Fibroblast of pulmonary artery (primary cell): ENCODE measurements at regions not wholly inside any gene's neighbourhood (a gene's known extent, or its start where the extent isn't known, plus 50 kb on each side); places are given as distances from the start of the nearest gene placed in this dataset.

Experiments used
- DNase-seq: peaks from one replicate; pipeline ENCODE4 v3.0.0-alpha.2; 2010; ENCODE audit warnings: low read depth
- H3K4me3 ChIP-seq: replicated peaks from 2 replicates; pipeline ENCODE4 v1.5.1; 2011; ENCODE audit warnings: low read depth, mild to moderate bottlenecking, control low read depth, low read length, moderate library complexity
- CTCF ChIP-seq: IDR thresholded peaks from 2 replicates; pipeline ENCODE4 v1.5.1; 2011; ENCODE audit warnings: mild to moderate bottlenecking, control low read depth, low read length, inconsistent platforms; ENCODE audit errors: missing control alignments

DNA sequence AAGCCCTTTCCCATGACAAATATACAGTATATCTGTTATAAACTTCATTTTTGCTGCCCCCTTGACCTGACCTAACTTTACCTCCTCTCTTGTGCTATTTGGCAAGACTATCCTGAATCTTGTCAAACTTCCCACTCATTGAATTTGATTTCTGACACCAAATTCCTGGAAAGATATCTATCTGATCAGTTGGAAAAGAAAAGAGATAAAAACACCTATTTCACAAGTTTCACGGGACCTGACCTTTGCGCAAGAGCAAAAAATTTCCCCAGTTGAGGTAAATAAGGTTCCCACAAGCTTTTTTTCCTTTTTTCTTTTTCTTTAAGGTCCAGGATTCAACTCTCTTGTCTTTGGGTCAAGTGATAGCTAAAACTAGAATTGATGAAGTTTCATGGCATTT lies 189.2 kb upstream of the LPP start:
- TF ChIP-seq CTCF: no peak
- DNase-seq: no peak
- no peak overlapping the region for H3K4me3 ChIP-seq

GRCh38 chr3:187966096-187966495 lies 187.9 kb upstream of the LPP start:
- H3K4me3 ChIP-seq: no peak overlapping the region
- no peak for DNase-seq
- TF ChIP-seq CTCF: no peak

DNA sequence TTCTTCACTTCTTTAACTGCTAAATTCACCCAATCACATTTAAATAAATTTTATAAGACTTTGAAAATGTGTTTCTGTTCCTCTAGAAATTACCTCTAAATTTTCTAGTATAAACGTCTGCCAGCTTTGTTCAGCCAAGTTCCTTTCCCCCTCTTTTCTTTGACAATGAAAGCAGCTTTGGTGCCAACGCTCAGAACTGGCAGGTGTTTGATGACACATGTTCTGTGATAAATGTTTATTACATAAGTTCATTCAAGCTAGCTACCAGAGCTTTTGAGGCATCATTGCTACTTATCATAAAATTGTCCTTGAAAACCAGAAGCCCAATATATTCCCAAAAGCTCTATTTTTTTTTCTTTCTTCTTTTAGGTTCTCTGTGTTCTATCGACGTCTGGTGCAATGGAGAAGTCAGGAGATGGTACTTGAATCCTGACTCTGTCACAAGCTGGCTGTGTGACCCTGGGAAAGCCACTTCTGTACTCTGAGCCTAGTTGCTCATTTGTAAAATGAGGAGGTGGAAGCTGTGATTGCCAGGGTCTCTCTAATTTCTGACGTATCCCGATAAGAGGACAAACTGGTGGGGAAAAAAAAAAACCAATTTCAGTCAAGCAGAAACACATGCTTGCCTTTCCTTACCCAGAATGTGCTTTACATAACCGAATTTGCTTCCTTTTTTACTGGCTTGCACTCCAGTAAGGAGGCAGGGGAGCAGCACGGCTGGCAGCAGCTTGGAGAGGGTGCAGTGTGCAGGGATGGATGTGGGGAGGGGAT lies 187.1 kb upstream of the LPP start:
- no peak overlapping the region for H3K4me3 ChIP-seq
- TF ChIP-seq CTCF: no peak
- DNase-seq: no peak

GRCh38 chr3:187967993-187968392 lies 186.0 kb upstream of the LPP start:
- no peak for TF ChIP-seq CTCF
- DNase-seq: no peak
- H3K4me3 ChIP-seq: no peak overlapping the region

DNA sequence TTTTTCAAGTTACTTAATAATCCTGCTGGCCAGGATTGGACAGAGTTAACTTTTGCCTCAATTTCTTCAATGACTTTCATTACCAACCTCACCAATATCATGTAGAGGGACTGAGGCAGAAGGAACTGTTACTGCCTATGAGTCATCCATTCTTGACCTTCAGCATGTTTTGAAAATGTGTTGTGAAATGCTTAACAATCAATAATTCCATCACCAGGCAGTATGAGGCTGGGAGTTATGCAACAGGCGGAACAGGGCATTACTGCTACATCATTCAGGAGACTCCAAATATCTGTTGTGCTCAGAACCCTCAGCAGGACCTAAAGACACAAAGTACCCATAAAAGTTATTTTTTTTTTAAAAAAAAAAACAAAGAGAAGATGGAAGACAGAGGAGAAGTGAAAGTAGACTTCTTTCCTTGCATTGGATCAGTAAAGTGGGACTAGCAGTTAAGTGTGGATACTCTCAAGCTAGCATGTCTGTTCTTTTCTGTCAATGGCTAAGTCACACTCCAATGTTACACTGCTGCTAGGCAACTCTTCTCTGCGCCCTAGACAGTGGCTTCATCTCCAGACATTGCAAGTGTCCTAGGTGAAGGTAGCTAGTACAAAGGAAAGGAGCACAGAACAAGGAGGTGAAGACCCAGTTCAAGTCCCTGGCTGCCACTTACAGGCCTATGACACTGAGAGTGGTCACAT lies 184.9 kb upstream of the LPP start:
- no peak overlapping the region for H3K4me3 ChIP-seq
- no peak for TF ChIP-seq CTCF
- DNase-seq: peak; percentile 84

- no peak for TF ChIP-seq CTCF
- DNase-seq: no peak
- no peak overlapping the region for H3K4me3 ChIP-seq
Observed at GRCh38 chr3:187969581-187969950, 184.4 kb upstream of the LPP start.

DNA sequence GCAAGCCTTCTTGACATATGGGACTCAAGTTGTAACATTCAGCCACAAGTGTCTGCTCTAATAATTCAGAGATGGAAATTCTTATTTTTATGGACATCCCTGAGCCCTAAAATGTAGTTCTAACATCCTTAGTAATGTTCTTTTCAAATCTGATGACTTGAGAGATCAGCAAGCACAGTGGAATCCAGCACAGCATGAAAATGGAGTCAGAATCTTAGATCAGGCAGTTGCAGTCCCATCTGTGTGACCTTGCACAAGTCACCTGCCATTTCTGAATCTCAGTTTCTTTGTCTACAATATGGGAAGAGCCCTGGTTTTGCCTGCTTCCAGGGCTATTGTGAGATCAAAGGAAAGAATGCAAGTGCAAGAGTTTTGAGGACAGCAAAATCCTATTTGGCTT lies 183.9 kb upstream of the LPP start:
- H3K4me3 ChIP-seq: no peak overlapping the region
- no peak for TF ChIP-seq CTCF
- no peak for DNase-seq
